HEK293 (cell line): ENCODE measurements at regions not wholly inside any gene's neighbourhood (a gene's known extent, or its start where the extent isn't known, plus 50 kb on each side); places are given as distances from the start of the nearest gene placed in this dataset.

Experiments used
- CTCF ChIA-PET: fragments of 350-600 bp; formaldehyde crosslinking; extraction: SDS; loops from one replicate; lab custom pipeline; 2021; ENCODE audit warnings: antibody characterized with exemption; lab: Yijun Ruan, JAX
- POLR2A ChIA-PET: fragments of 300-600 bp; formaldehyde crosslinking; extraction: SDS; loops from one replicate; lab custom pipeline; 2020; ENCODE audit warnings: antibody characterized with exemption, inconsistent platforms; lab: Yijun Ruan, JAX
- H3K27ac ChIP-seq: fragments of 200-500 bp; sonication (Bioruptor generic); 2 replicates; pipeline ENCODE4 v1.5.1; 2014; ENCODE audit warnings: low read depth, low read length, control low read depth, inconsistent platforms; ENCODE audit errors: extremely low read depth
- H3K36me3 ChIP-seq, 2 experiments: fragments of 200-500 bp in 1 of 2; sonication (Bioruptor generic) in 1 of 2; 1 replicate in 1 of 2; 2 replicates in 1 of 2; pipeline ENCODE4 v1.5.1; 2014 to 2017; ENCODE audit warnings: inconsistent platforms in 2 of 2, low read length in 2 of 2; ENCODE audit not compliant: control insufficient read depth in 2 of 2, insufficient read depth in 1 of 2
- H3K4me1 ChIP-seq: fragments of 200-500 bp; sonication (Bioruptor generic); 2 replicates; pipeline ENCODE4 v1.5.1; 2014; ENCODE audit warnings: mild to moderate bottlenecking, low read length, inconsistent platforms; ENCODE audit not compliant: control insufficient read depth, insufficient read depth
- H3K4me3 ChIP-seq: 2 replicates; pipeline ENCODE4 v1.5.1; 2011; ENCODE audit warnings: low read depth, mild to moderate bottlenecking, control low read depth, low read length, moderate library complexity
- H3K9me3 ChIP-seq: fragments of 200-500 bp; sonication (Bioruptor generic); 2 replicates; pipeline ENCODE4 v1.5.1; 2014; ENCODE audit warnings: low read depth, low read length, inconsistent platforms; ENCODE audit not compliant: control insufficient read depth, insufficient read depth
- GLIS2 ChIP-seq: fragments of 450-650 bp; formaldehyde crosslinking; IDR thresholded peaks from 2 replicates; pipeline ENCODE4 v1.5.1; 2016; ENCODE audit warnings: missing biosample characterization, missing genetic modification characterization
- KLF16 ChIP-seq: fragments of 450-650 bp; formaldehyde crosslinking; IDR thresholded peaks from 2 replicates; pipeline ENCODE4 v1.5.1; 2017; ENCODE audit warnings: missing biosample characterization, missing genetic modification characterization
- KLF7 ChIP-seq: fragments of 450-650 bp; formaldehyde crosslinking; IDR thresholded peaks from 2 replicates; pipeline ENCODE4 v1.5.1; 2016; ENCODE audit warnings: missing biosample characterization, missing genetic modification characterization, borderline replicate concordance
- PRDM1 ChIP-seq: fragments of 450-650 bp; formaldehyde crosslinking; IDR thresholded peaks from 2 replicates; pipeline ENCODE4; 2016; ENCODE audit warnings: missing biosample characterization, missing genetic modification characterization
- SP3 ChIP-seq: fragments of 450-650 bp; formaldehyde crosslinking; IDR thresholded peaks from 2 replicates; pipeline ENCODE4 v1.5.1; 2016; ENCODE audit warnings: missing biosample characterization, missing genetic modification characterization
- ZBTB20 ChIP-seq: fragments of 450-650 bp; formaldehyde crosslinking; IDR thresholded peaks from 2 replicates; pipeline ENCODE4 v1.5.1; 2016; ENCODE audit warnings: missing biosample characterization, missing genetic modification characterization
- ZBTB48 ChIP-seq: fragments of 450-650 bp; formaldehyde crosslinking; IDR thresholded peaks from 2 replicates; pipeline ENCODE4 v1.5.1; 2016; ENCODE audit warnings: missing biosample characterization, missing genetic modification characterization
- ZNF10 ChIP-seq: fragments of 450-650 bp; formaldehyde crosslinking; IDR thresholded peaks from 2 replicates; pipeline ENCODE4 v1.5.1; 2017; ENCODE audit warnings: missing biosample characterization, missing genetic modification characterization
- ZNF132 ChIP-seq: fragments of 450-650 bp; formaldehyde crosslinking; IDR thresholded peaks from 2 replicates; pipeline ENCODE4 v1.5.1; 2017; ENCODE audit warnings: missing biosample characterization, missing genetic modification characterization, borderline replicate concordance
- ZNF19 ChIP-seq: fragments of 450-650 bp; formaldehyde crosslinking; IDR thresholded peaks from 2 replicates; pipeline ENCODE4; 2016; ENCODE audit warnings: missing biosample characterization, missing genetic modification characterization, low read depth
- ZNF211 ChIP-seq: fragments of 450-650 bp; formaldehyde crosslinking; IDR thresholded peaks from 2 replicates; pipeline ENCODE4 v1.5.1; 2016; ENCODE audit warnings: low read depth, missing biosample characterization, missing genetic modification characterization
- ZNF24 ChIP-seq: fragments of 450-650 bp; formaldehyde crosslinking; IDR thresholded peaks from 2 replicates; pipeline ENCODE4 v1.5.1; 2016; ENCODE audit warnings: missing biosample characterization, missing genetic modification characterization
- ZNF302 ChIP-seq: fragments of 450-650 bp; formaldehyde crosslinking; IDR thresholded peaks from 2 replicates; pipeline ENCODE4 v1.5.1; 2016; ENCODE audit warnings: missing biosample characterization, missing genetic modification characterization, low read depth
- ZNF404 ChIP-seq: fragments of 450-650 bp; formaldehyde crosslinking; IDR thresholded peaks from 2 replicates; pipeline ENCODE4 v1.5.1; 2017; ENCODE audit warnings: missing biosample characterization, missing genetic modification characterization
- ZNF473 ChIP-seq: fragments of 450-650 bp; formaldehyde crosslinking; IDR thresholded peaks from 2 replicates; pipeline ENCODE4 v1.5.1; 2017; ENCODE audit warnings: missing biosample characterization, missing genetic modification characterization
- ZNF501 ChIP-seq: fragments of 450-650 bp; formaldehyde crosslinking; IDR thresholded peaks from 2 replicates; pipeline ENCODE4 v1.5.1; 2016; ENCODE audit warnings: missing biosample characterization, missing genetic modification characterization
- ZNF521 ChIP-seq: fragments of 450-650 bp; formaldehyde crosslinking; IDR thresholded peaks from 2 replicates; pipeline ENCODE4 v1.5.1; 2017; ENCODE audit warnings: missing biosample characterization, mild to moderate bottlenecking, missing genetic modification characterization
- ZNF529 ChIP-seq: fragments of 450-650 bp; formaldehyde crosslinking; IDR thresholded peaks from 2 replicates; pipeline ENCODE4 v1.5.1; 2017; ENCODE audit warnings: missing genetic modification characterization, missing biosample characterization; ENCODE audit not compliant: insufficient replicate concordance
- ZNF785 ChIP-seq: fragments of 450-650 bp; formaldehyde crosslinking; IDR thresholded peaks from 2 replicates; pipeline ENCODE4 v1.5.1; 2016; ENCODE audit warnings: missing biosample characterization, missing genetic modification characterization
- ZNF791 ChIP-seq: fragments of 450-650 bp; formaldehyde crosslinking; IDR thresholded peaks from 2 replicates; pipeline ENCODE4 v1.5.1; 2016; ENCODE audit warnings: missing biosample characterization, missing genetic modification characterization
- TF ChIP-seq, protein P1 (sequence below): fragments of 450-650 bp; formaldehyde crosslinking; IDR thresholded peaks from 2 replicates; pipeline ENCODE4 v1.5.1; 2016; ENCODE audit warnings: missing biosample characterization, missing genetic modification characterization
- TF ChIP-seq, protein P2 (sequence below): fragments of 450-650 bp; formaldehyde crosslinking; IDR thresholded peaks from 2 replicates; pipeline ENCODE4 v1.5.1; 2016; ENCODE audit warnings: missing biosample characterization, missing genetic modification characterization
- TF ChIP-seq, protein P3 (sequence below): fragments of 450-650 bp; formaldehyde crosslinking; IDR thresholded peaks from 2 replicates; pipeline ENCODE4 v1.5.1; 2016; ENCODE audit warnings: missing biosample characterization, missing genetic modification characterization, borderline replicate concordance
- TF ChIP-seq, protein P4 (sequence below): fragments of 450-650 bp; formaldehyde crosslinking; IDR thresholded peaks from 2 replicates; pipeline ENCODE4 v1.5.1; 2017; ENCODE audit warnings: missing biosample characterization, missing genetic modification characterization

DNA sequence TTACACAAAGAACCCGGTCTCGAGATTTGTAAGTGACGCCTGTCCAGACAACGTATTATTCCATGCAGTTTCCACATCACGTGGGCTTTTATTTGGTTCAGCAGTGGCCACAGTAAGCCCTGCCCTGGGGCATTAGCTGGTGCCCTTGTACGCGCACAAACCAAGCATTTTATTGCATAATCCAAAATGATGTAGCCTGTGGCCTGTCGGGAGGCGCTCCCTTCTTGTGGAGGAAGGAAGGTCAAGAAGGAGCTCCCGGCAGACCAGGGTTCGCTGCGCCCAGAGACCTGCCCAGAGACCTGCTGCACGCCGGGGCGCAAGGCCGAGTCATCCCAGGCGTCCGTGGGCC, 179.6 kb upstream of the ALKAL2 start (continued):
- TF ChIP-seq ZNF501 (tag by site-specific recombination) (no peak), ZNF404 (no peak), ZNF529 (tag by site-specific recombination) (no peak), GLIS2 (no peak)
- TF ChIP-seq, protein P1, sequence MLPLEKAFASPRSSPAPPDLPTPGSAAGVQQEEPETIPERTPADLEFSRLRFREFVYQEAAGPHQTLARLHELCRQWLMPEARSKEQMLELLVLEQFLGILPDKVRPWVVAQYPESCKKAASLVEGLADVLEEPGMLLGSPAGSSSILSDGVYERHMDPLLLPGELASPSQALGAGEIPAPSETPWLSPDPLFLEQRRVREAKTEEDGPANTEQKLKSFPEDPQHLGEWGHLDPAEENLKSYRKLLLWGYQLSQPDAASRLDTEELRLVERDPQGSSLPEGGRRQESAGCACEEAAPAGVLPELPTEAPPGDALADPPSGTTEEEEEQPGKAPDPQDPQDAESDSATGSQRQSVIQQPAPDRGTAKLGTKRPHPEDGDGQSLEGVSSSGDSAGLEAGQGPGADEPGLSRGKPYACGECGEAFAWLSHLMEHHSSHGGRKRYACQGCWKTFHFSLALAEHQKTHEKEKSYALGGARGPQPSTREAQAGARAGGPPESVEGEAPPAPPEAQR (tag by site-specific recombination), result no peak

DNA sequence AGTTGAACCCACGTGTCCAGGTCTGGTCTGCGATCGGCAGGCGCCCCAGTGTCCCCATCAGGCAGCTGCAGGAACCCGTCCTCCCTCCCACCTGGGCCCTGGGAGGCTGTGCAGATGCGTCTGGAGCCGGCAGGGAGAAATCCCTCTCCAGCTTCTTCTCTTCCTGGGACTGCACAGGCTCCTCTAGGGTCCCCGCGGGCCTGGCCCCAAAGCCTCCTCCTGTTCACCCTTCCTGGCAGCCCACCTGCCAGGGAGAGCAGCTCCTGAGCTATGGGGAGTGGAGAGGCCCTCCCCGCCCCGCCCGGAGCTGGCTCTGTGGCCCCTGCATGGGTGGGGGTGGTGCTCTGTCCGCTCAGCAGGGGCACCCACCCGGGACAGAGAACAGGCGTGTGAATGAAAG, 179.2 kb upstream of the ALKAL2 start:
- no peak overlapping the region for H3K27ac ChIP-seq
- no peaks in the 10 kb centered on the region for H3K4me1 ChIP-seq
- TF ChIP-seq KLF16 (tag by site-specific recombination) (no peak), ZNF791 (tag by site-specific recombination) (no peak), ZNF785 (no peak), ZNF521 (tag by site-specific recombination) (no peak), PRDM1 (no peak), KLF7 (tag by site-specific recombination) (no peak), ZBTB20 (tag by site-specific recombination) (no peak), ZNF19 (no peak)
- TF ChIP-seq, protein P2, sequence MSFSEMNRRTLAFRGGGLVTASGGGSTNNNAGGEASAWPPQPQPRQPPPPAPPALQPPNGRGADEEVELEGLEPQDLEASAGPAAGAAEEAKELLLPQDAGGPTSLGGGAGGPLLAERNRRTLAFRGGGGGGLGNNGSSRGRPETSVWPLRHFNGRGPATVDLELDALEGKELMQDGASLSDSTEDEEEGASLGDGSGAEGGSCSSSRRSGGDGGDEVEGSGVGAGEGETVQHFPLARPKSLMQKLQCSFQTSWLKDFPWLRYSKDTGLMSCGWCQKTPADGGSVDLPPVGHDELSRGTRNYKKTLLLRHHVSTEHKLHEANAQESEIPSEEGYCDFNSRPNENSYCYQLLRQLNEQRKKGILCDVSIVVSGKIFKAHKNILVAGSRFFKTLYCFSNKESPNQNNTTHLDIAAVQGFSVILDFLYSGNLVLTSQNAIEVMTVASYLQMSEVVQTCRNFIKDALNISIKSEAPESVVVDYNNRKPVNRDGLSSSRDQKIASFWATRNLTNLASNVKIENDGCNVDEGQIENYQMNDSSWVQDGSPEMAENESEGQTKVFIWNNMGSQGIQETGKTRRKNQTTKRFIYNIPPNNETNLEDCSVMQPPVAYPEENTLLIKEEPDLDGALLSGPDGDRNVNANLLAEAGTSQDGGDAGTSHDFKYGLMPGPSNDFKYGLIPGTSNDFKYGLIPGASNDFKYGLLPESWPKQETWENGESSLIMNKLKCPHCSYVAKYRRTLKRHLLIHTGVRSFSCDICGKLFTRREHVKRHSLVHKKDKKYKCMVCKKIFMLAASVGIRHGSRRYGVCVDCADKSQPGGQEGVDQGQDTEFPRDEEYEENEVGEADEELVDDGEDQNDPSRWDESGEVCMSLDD (tag by site-specific recombination), result no peak
- TF ChIP-seq, protein P3, sequence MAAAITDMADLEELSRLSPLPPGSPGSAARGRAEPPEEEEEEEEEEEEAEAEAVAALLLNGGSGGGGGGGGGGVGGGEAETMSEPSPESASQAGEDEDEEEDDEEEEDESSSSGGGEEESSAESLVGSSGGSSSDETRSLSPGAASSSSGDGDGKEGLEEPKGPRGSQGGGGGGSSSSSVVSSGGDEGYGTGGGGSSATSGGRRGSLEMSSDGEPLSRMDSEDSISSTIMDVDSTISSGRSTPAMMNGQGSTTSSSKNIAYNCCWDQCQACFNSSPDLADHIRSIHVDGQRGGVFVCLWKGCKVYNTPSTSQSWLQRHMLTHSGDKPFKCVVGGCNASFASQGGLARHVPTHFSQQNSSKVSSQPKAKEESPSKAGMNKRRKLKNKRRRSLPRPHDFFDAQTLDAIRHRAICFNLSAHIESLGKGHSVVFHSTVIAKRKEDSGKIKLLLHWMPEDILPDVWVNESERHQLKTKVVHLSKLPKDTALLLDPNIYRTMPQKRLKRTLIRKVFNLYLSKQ, result no peak
- TF ChIP-seq, protein P4, sequence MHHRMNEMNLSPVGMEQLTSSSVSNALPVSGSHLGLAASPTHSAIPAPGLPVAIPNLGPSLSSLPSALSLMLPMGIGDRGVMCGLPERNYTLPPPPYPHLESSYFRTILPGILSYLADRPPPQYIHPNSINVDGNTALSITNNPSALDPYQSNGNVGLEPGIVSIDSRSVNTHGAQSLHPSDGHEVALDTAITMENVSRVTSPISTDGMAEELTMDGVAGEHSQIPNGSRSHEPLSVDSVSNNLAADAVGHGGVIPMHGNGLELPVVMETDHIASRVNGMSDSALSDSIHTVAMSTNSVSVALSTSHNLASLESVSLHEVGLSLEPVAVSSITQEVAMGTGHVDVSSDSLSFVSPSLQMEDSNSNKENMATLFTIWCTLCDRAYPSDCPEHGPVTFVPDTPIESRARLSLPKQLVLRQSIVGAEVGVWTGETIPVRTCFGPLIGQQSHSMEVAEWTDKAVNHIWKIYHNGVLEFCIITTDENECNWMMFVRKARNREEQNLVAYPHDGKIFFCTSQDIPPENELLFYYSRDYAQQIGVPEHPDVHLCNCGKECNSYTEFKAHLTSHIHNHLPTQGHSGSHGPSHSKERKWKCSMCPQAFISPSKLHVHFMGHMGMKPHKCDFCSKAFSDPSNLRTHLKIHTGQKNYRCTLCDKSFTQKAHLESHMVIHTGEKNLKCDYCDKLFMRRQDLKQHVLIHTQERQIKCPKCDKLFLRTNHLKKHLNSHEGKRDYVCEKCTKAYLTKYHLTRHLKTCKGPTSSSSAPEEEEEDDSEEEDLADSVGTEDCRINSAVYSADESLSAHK (tag by site-specific recombination), result no peak
- H3K36me3 ChIP-seq, result no peaks in the 10 kb centered on the region
- H3K4me3 ChIP-seq, result no peak overlapping the region
- ChIA-PET CTCF (no interaction called here), POLR2A (no interaction called here)
- H3K9me3 ChIP-seq, result no peaks in the 10 kb centered on the region

DNA sequence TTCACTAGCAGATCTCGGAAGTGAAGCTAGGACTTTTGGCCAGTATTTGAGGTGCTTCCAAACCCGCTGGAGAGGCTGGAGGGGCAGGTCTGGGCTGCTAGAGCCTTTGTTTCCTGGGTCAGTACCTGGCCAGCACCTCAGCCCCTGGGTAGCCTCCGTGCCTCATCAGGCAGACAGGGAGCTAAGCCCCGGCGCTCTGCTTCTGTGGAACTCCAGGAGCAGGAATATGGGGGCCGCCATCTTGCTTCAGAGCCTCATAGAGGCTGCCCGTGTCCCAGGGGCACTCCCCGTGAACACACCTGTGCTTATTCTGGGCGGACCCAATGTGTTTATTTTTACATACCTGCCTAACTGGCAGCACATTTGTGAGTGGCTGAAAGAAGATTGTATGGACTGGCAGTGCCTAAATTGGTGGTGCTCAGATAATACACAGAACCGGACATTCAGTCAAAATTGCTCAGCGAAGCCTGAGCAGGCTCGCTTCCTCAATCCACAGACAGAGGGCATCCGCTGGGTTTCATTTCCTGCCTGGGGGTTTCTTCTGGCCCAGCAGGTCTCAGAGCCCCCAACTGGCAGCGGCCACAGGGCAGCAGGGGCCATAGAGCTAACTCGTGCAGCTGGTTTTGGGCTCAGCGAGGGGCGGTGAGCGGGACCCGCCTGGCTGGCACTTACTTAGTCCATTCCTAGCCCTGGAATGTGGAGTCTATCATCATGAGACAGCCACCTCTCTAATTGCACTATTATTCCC, 176.8 kb upstream of the ALKAL2 start:
- H3K36me3 ChIP-seq, result no peaks in the 10 kb centered on the region
- no peaks in the 10 kb centered on the region for H3K9me3 ChIP-seq
- no peaks in the 10 kb centered on the region for H3K4me1 ChIP-seq
- ChIA-PET POLR2A (no interaction called here), CTCF (no interaction called here)
- no peak overlapping the region for H3K4me3 ChIP-seq
- no peak overlapping the region for H3K27ac ChIP-seq
- TF ChIP-seq SP3 (tag by site-specific recombination) (no peak), ZNF785 (no peak), ZNF24 (tag by site-specific recombination) (no peak), ZNF132 (no peak), ZNF211 (tag by site-specific recombination) (no peak), ZNF302 (no peak), ZNF10 (tag by site-specific recombination) (no peak), ZNF473 (tag by site-specific recombination) (no peak), ZBTB48 (no peak)
